Limb (tissue), 2 donors: ENCODE measurements at regions not wholly inside any gene's neighbourhood (a gene's known extent, or its start where the extent isn't known, plus 50 kb on each side); places are given as distances from the start of the nearest gene placed in this dataset.

Experiments
- DNase-seq, 2 donors: peaks; one replicate each; pipeline ENCODE4 v3.0.0-alpha.2; 2016; ENCODE audit errors: extremely low spot score in 2 of 2

GRCh38 chr9:1658661-1659362, 356.3 kb upstream of the SMARCA2 start:
- DNase-seq, result peak in 1 of 2 donors; percentile 50

GRCh38 chr9:1659363-1659690, 355.8 kb upstream of the SMARCA2 start:
- peak in 1 of 2 donors; percentile 42 for DNase-seq

GRCh38 chr9:1668441-1668840, 346.7 kb upstream of the SMARCA2 start:
- DNase-seq, result no peak

DNA sequence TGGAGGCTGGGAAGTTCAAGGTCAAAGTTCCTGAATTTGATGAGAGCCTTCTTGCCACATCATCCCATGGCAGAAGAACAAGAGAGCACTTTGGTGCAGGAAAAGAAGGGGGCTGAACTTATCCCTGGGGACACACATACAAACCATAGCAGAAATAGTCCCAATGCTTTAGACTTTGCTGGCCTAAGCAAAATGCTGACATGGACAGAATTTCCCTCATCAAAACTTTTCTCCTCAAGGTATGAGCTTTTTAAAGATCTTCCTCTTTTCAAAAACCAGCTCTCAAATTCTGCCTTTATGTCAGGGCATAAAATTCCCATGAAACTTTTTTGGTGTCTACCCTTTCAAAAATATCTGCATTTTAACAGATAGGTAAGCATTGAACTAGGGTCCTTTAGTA, 341.8 kb upstream of the SMARCA2 start:
- DNase-seq, result no peak

GRCh38 chr9:1676771-1677170, 338.4 kb upstream of the SMARCA2 start:
- no peak for DNase-seq

DNA sequence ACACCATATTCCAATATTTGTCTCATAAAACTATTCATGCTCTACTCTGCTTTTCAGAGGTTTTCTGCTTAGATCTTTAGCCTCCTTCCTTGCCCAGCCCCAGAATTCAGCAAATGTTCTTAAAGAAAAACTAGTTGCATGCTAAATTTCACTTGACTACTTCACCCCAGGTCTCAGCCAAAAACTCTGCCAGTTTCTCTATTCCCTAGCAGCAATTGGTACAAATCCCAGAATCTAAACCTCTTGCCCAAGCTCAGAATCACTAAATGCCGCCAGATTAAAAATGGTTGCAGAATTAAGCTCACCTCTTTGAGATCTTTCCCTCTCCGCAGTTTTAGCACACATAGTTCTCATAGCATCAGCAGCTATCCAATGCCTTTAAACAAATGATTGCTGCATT, 331.2 kb upstream of the SMARCA2 start:
- no peak for DNase-seq

GRCh38 chr9:1698991-1699390, 316.2 kb upstream of the SMARCA2 start:
- no peak for DNase-seq

DNA sequence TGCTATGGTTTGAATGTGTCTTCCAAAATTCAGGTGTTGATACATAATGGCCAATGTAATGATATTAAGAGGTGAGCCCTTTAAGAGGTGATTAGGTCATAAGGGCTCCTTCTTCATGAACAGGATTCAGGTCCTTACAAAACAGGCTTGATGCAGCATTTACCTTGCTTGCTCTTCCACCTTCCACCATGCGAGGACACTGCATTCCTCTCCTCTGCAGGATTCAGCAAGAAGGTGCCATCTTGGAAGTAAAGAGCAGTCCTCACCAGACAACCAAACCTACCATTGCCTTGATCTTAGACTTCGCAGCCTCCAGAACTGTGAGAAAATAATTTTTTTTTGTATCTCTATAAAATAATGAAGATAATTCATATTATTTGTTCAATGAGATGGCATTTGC, 314.0 kb upstream of the SMARCA2 start:
- no peak for DNase-seq

DNA sequence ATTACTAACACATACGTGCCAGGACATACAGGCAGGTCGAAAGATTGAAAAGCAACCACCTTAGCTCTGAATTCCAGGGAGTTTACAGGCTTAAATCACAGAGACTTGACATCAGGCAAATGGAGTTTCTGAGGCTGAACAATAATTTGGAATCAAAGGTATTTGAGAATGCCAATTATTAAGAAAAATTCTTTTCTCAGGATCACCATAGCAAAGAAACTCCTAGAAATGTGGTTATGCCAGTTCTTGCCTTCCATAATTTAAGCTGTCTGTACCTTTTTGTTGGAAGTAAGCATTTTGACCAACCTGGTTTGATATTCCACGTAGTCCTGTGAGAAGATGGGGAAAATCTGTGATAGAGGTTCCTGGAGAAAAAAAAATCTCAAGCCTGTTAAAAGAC, 312.4 kb upstream of the SMARCA2 start:
- DNase-seq, result no peak

DNA sequence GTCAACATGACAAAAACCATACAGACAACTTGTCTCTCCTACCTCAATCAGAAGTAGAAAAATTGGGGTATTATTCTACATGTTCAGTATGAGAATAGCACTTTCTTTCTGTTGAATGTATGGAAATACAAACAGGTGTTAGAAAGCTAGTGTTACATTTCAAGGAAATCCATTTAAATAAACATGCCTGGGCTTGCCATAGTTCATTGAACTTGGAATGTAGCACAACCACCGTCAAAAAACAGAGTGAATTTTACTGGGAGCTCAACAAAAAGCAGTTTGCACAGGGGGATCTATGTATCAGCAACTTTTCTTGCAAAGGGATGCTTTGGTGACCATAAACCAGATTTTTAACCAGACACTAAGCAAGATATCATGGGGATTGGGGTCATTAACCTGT, 307.9 kb upstream of the SMARCA2 start:
- DNase-seq, result no peak

DNA sequence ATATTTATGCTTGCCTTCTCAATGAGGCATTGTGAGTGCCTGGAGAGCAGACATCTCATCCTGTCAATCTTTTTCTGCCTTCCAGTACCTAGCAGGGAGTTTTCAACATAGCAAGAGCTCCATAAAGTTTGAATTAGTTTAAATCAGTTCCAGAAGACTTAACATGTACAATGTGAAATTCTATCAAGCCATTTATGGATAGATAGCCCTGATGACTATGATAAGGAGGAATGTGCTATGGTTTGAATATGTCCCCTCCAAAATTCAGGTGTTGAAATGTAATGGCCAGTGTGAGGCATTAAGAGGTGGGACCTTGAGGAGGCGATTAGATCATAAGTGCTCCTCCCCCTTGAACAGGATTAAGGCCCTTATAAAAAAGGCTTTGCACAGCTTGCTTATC, 306.9 kb upstream of the SMARCA2 start:
- DNase-seq, result no peak

DNA sequence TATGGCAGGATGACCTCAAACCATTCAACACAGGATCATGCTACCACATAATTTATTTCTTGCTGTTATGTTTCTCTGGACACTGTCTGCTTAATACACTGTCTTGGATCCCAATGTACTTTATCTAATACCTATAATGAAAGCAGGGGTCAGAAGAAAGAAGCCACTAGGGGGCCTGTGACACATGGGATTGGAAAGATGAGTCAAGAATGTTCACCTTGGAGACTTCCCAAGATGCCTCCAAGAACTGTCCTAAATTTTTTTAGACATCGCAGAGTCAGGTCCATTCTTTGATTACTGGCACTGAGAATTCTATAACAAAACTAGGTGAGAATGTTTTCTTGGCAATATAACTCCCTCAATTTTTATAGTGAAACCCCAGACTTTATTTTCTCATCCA, 305.8 kb upstream of the SMARCA2 start:
- no peak for DNase-seq

DNA sequence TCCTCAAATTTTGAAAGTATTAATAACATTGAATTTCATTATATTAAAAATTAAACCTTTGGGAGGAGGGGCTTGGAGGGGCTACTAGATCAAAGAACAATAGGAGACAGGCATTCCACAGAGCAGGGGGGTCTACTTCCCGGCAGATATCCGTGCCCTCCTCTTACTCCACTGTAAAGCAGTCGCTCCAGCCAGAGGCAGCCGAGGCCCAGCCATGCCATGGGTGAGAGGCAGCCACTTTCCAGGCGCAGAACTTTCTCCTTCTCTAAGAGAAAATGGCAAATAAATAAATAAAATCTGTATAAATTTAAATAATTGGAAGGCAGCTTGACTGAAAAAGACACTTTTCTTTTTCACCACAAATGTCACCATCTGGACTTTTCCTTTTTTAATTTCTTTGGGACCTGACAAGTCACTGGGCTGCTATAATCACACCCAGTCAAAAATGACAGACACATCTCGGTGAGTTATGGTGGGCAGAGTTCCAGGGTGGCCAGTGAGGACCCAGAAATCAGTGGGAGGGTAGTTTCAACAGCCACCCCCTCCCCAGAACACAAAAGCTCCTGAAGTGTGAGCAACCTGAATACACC, 302.2 kb upstream of the SMARCA2 start:
- DNase-seq, result no peak

- no peak for DNase-seq
Measured at GRCh38 chr9:1713841-1714240, 301.3 kb upstream of the SMARCA2 start.

DNA sequence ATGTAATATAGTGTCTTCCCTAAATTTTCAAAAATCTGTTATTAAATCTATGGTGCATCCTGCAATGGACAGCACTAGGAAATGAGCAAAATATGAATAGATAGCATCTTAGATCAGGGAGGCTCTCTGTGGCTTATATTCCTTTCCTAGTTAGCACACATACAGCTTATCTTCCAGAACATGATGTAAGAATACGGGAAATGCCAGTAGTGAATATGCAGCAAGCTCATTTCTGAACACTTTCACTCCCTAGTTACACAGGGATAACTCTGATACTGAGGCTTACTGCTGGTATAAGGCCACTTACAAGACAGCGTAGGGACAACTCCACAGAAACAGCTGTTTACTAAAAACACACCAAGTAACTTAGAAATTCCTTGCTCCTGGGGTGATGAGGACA, 297.3 kb upstream of the SMARCA2 start:
- DNase-seq, result no peak

DNA sequence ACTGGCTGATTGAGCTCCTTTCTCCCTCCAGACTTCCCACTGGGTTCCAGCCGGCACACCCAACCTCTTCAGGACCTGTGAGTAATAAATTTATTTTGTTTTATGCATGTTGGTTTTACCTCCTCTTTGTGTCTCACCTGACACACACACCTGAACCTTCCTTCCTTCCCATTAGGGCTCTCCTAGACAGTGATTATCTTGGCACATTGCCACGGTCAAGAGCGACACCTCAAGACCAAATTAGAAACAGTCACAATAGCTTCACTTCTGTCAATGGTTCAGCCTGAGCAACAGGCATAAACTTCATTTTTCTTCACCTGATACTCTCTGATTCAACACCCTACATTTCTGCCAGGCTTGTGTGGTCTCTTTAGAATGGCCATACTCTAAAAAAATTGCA, 296.3 kb upstream of the SMARCA2 start:
- no peak for DNase-seq

DNA sequence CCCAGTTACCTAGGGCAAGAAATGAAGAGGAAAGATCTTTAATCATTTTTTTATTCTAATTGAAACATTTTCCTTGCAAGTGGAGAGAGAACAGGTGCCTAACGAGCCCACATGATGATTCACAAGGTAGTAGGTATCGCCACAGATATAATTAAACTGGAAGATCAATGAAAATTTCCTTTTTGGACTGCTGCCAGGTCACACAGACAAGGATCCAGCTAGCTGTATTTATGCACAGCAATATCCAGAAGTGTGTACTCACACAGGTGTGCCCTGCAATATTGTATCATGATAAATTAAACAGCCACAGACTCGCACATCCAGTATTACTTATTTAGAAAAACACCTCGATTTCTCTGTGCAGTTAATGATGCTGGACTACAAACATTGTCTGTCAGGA, 294.0 kb upstream of the SMARCA2 start:
- DNase-seq, result no peak

DNA sequence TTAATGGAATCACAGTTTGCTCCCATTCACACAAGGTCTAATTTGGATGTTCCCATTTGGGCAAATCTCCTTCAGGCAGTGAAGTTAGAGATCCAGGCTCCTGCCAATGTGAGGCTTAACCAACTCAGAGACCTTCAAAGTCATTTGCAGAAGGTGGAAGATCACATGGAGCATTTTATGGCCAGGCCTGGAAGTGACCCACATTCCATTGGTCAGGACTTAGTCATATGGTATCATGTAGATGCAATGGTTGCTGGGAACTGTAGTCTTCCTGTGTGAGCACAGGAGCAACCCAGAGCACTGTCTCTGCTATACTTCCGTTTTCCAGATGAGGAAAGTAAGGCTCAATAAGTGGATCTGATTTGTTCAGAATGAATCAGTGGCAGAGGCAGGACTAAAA, 292.7 kb upstream of the SMARCA2 start:
- no peak for DNase-seq

DNA sequence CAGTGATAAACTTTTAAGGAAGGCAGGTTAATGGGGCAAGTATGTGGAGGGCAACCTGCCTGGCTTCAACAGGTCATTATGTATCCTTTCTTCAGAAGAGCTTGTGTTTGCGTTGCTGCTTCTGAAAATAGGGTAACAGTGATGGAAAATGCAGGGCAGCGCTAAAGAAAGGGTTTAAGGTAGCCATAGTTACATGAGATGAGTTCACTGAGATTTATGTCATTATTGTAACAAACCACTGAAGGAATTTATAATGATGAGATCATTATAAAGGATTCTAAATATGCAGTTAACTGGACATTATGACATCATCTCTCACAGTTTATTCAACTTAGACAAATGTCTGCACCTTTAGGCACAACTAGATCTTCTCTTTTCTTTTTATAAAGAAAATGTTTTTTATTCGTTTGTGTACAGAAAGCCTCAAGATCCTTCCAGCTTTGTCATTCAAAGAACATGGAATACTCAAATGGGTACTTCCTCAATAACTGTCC, 291.6 kb upstream of the SMARCA2 start:
- DNase-seq, result no peak

GRCh38 chr9:1726993-1727759, 288.0 kb upstream of the SMARCA2 start:
- no peak for DNase-seq

GRCh38 chr9:1729631-1730030, 285.5 kb upstream of the SMARCA2 start:
- no peak for DNase-seq

DNA sequence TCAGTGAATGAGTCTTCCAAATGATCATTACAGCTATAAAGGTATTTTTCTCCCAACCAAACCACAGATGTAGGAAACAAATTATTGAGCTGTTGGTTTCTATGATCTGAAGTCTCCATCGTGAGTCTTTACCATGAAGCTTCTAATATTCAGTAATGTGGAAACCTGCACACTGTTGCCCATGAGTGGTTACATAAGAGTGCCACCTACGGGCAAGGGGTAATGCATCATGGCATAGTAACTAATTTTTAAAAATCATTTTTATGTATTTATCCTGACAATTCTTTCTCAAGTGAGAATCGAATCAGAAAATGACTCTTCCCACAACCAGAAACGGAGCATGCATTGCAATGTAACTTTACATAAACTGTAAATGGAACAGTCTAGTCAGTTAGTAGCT, 282.5 kb upstream of the SMARCA2 start:
- DNase-seq, result no peak
